Islet precursor cell (in vitro differentiated cells): ENCODE measurements at regions not wholly inside any gene's neighbourhood (a gene's known extent, or its start where the extent isn't known, plus 50 kb on each side); places are given as distances from the start of the nearest gene placed in this dataset.

Source experiments
- DNase-seq: peaks from one replicate; pipeline ENCODE4 v3.0.0-alpha.2; 2018

DNA sequence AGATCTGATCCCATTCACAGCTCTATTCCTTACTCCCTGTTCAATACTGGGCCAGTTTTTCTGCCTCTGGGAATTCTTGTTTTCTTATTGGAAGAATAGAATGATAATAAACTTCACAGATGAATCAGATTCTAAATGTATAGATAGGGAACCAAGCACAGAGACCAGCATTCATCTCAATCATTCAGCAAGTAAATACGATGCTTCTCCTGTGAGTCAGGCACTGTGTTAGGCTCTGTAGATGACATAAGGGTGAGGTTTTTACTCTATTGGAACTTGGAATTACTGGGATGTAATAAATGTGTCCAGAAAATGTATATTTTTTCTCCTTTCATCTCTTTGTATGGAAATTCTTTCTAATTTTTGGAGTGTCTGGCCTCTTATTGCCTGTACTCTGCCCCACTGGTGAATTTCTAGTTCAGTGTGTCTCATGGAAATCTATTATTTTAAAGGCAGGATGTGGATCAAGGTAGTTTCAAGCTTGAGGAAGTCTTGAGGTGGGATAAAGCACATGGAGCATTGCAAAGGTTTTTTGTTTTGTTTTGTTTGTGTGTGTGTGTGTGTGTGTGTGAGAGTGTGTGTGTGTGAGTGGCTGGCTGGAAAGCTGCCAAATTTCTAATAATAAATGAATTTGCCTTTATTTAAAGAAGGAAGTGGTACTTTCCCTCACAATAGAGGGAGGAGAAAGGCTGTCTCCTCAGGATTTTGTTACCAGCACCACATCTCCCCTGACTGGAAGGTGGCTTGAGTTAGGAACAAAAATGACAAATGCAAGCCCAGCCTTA is 117.9 kb upstream of the HS3ST1 start:
- no peak for DNase-seq

DNA sequence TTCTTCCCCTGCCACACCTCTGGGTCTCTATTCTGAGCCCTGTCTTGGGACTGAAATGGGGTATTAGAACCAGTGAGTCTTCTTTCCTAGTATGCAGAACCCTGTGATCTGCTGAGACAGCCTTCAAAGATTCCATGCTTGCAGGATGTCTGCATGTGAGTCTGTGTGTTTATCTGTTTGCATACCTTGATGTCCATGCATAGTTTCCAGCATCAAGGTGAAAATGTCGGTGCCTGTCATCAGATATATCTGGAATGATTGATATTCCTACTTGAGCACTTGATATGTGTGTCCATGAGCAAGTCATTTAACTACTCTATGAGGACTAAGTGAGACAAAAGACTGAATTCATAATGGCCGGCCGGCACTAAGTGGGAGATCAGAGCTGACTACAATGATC is 117.0 kb upstream of the HS3ST1 start:
- no peak for DNase-seq

DNA sequence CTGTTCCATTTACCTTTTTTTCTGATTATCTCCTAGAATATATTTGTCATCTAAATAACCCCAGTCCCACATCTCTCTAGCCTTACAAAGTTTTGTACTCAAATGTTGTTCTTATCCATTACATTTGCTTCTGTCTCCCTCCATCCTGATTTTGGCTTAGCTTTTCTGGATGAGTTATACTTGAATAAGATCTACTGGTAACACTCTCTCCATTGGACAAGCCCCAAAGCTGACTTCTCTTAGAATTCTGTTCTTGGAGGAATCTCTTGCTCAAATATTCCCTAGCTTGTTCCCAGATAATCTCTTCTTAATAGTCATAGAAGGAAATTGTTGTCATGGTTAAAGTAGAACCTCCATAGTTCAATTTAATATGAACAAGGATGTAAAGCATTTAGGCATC is 115.5 kb upstream of the HS3ST1 start:
- no peak for DNase-seq

DNA sequence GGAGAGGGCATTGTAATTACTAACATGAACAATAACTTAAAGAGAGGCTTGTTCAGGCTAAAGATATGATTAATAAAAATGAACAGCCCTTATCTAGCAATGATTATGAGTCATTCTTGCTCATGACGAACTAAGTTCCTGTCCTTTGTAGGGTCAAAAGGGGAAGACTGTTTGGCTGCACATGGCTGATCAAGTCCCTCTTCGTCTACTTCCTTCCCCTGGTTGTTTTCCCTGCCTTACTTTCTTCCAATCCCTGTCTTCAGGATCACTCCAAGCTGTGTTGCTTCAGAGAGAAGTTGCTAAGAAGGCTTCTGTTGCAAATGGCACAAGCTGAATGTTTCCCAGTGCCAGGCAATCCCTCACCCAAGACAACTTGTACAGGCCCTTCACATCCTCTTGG is 115.0 kb upstream of the HS3ST1 start:
- DNase-seq: no peak

DNA sequence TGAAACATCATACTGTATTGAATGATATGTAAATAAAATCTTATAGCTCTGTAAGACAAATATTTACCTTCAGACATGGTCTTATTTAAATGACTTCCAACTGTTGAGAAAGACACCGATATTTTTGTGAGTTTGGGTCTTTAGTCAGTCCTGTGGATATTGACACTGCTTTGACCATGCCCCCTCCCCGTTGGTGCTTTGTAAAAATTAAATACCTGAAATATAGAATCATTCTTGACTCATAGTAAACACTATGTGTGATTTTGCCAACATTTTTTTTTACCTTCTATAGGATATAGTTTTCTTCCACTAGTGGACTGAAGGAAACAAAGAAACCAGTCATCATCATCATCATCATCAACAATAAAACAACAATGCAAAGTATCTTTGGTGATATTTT is 114.3 kb upstream of the HS3ST1 start:
- no peak for DNase-seq

DNA sequence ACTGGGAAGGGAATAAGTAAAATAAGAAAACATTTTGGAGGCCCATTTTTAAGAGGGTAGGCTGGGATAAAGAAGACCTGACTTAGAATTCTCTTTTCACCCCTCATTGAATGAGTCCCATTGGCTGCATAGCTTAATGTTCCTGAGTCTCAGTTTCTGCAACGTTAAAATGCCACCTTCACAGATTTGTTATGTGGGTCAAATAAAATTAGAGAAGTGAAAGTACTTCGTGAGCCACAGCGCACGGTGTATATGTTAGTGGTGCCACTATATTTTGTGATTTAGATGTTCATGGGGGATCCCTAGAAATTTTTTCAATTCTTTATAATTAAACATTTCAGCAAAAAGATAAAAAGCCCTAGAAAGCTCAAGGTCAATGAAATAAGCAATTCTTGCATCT is 109.2 kb upstream of the HS3ST1 start:
- DNase-seq: no peak

DNA sequence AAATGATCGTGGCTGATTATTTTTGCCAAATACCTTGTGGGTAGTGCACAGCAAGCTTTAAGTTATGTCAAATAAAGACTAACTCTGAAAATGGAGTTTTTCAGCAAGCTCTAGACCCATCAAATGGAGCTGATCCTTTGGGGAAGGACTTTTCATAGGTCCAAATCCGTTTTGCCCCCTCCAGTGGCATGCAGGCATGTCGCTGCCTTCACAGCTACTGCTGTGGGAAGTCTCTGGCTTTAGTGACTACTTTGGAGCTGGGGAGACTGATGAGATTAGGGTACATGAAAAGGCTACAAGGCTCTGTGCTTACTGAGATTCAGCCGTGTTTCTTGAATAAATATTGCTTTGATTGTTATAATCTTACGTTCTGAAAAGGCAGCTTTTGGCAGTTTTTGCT is 106.6 kb upstream of the HS3ST1 start:
- no peak for DNase-seq

DNA sequence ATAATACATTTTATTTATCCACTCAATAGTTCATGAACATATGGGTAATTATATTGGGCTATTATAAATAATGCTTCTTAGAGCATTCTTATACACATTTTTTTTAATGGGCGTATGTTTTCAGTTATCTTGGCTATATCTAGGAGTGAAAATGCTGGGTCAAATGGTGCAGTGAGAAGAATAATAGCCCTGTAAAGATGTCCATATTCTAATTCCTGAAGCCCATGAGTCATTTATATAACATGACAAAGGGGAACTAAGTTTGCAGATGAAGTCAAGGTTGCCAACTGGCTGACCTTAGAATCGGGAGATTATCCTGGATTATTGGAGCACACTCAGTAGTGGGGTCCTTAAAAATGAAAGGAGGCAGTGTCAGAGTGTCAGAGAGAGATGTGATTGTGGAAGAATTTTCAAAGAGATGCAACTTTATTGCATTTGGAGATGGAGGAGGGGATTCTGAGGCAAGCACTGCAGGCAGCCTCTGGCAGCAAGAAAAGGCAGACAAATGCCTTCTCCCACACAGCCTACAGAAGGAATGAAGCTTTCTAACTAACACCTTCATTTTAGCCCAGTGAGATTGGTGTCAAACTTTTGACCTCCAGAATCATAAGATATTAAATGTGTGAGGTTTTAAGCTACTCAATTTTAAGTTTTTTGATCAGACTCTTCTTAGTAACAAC is 106.1 kb upstream of the HS3ST1 start:
- DNase-seq: no peak

DNA sequence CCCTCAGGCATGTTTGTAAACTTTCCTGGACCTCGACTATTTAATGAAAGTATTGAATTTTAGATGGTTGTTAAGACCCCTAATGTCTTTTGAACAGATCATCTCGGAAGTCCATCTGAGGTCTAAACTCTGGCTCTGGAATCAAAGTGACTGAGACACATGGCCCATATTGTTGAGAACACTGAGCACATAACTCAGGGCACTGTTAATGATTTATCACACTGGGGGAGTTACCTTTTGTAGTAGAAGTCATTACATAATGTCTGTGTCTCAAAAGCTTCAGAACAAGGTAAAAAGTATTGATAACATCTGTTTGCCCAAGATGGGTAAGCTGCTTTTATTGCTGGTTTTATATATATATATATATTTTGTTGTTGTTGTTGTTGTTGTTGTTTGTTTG is 103.4 kb upstream of the HS3ST1 start:
- no peak for DNase-seq

DNA sequence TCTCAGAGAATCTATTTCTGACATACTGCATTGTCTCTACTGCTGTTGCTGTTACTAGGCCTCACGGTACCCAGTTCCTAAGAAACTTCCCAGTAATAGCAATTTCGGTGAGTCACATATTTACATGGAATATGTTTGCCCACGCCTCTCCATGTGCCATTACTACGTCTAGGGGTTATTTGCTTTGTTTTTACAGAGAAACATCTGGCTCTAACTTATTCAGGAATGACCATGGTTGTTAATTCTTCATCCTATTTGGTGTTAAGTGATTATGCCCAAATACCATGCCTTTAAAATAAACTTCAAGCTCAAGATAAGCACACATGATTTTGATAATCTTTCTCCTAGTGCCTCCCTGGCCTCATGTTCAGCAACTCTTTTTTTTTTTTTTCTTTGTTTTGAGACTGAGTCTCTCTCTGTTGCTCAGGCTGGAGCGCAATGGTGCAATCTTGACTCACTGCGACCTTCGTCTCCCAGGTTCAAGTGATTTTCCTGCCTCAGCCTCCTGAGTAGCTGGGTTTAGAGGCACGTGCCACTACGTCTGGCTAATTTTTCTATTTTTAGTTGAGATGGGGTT is 101.0 kb upstream of the HS3ST1 start:
- DNase-seq: no peak

DNA sequence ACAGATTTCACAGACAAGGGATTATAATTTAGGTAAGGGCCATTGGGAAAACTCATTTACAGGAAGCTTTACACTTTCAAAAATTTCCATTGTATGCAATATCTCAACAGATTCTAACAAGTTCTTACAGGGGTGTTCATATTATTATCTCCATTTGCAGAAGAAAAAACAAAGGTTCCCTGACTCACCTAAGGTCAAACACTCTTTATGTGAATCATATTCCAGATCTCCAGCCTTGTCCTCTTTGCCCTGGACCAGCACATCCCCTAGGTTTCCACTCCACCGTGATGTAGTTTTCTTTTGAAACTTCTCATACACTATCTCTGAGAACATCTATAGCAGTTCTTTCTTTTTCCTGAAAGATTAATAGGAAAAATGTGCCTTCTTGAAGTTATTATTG is 96.4 kb upstream of the HS3ST1 start:
- no peak for DNase-seq

DNA sequence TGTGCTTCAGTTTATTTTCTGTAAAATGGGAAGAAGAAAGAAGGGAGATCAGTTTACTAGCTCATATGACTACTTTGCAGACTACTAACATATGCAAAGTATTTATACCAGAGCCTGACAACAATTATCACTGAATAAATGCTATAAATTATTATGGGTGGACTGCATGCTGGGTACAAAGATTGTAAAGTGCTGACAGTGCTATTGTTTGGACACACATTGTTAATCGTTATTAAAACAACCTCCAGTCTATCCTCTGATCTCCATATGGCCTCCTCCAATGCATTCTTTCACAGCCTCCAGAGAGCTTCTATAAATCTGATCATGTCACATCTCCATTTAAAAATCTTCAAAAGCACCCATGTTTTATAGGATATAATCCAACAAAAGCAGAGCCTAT is 90.1 kb upstream of the HS3ST1 start:
- DNase-seq: no peak

DNA sequence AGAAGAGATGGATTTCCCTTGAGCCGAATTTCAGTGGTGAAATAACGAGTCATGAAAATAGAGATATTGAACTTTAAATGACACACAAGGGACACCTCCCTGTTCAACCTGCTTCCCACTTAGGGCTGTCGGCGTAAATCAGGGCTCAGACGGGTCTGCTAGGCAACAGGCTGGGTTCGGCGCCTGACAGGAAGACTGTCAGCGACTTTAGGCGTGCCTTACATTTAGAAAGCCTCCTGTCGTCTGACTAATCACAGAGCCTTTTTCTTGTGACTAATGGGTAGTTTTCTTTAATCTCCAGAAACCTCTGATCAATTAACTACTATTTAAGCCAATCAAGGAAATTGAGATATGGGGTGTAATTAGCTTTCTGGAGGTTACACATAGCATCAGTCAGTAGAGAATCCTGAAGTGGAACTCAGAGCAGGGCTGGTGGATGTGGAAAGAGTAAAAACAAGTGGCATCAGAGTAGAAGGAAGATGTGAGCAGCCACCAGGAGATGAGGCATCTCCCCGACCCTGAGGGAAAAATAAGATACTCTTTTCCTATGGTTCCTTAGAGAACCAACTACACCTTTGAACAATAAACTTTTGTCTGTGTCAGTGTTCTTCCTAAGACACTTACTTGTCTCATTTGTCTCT is 86.2 kb upstream of the HS3ST1 start:
- peak; percentile 84 for DNase-seq

DNA sequence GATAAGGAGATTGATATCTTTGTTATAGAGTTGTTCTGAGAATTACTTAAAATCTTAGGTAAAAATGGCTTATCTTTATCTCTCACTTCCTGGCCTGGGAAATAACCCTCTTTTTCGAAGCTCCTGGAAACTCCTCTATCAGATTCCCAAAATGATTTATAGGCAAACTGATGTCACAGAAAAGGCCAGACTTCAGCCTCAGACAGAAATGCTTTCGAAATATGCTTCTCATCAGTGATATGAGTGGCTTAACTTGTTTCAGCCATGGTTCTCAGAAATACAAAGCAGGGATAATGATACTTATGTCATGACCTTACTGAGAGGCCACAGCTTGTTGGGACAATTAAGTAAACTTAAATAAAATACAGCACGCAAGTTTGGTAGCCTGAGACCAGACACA is 85.3 kb upstream of the HS3ST1 start:
- DNase-seq: no peak

DNA sequence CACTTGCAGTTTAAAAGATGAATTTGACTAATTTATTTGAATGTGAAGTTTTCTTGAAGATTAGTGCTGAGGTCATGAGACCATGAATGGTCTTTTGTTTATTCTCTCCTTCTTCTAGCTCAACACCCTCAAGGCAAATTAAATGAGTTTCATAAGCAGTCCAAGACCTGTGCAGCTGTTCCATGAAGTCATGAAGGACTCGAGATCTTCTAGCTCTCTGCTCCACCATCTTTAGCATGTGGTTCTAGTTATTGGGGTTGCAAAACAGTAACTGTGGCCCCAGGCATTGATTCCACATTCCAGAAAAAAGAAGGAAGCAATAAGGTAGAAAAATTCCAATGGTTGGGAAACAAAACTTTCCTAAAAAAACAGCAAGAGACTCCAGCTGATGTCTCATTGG is 84.2 kb upstream of the HS3ST1 start:
- no peak for DNase-seq

DNA sequence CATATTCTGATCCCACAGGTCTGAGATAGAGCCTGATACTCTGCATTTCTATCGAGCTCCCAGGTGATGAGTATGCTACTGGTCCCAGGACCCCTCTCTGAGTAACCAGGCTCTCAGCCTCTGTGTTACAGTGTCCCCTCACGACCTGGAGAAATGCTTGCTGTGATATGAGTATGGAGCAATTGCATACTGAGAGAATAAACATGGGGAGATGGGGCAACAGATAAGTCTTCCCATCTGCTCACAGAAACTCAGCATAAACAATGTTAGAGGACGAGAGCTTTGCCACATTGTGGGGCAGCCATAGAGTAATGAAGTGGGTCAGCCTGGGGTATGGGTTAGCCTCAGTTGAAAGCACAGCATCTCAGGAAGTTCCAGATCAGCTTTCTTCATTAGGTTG is 82.6 kb upstream of the HS3ST1 start:
- DNase-seq: no peak

DNA sequence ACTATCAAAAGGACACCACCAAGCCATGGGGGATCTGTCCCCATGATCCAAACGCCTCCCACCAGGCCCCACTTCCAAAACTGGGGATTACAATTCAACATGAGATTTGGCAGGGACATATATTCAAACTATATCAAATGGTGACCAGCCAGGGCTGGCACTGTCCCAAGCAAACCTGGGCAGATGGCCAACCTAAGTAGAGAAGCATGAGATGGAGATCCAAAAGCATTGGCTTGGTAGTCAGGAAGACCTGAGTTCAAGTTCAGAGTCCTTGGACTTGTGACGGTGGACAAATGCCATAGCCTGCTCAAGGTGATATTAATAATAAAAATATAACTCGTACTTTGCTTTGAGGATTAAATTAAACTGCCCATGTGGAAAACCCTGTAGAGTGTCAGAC is 79.2 kb upstream of the HS3ST1 start:
- DNase-seq: no peak

DNA sequence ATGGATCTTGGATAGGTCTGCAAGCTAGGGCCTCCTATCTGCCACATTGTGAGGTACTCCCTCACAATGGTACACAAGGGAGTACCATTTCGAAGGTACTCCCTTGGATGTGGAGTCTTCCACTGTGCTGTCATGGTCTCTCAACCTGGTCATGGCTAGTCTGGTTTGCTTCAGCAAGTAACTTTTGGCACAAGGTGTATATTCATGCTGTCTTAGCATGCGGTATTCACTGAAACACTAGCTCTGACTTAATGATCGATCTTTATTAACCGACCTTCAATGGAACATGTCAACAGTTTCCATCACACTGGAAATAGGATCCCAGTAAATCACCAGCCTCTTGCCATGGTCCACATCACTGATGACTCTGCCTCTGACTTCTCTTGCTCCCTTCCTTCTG is 77.5 kb upstream of the HS3ST1 start:
- no peak for DNase-seq

DNA sequence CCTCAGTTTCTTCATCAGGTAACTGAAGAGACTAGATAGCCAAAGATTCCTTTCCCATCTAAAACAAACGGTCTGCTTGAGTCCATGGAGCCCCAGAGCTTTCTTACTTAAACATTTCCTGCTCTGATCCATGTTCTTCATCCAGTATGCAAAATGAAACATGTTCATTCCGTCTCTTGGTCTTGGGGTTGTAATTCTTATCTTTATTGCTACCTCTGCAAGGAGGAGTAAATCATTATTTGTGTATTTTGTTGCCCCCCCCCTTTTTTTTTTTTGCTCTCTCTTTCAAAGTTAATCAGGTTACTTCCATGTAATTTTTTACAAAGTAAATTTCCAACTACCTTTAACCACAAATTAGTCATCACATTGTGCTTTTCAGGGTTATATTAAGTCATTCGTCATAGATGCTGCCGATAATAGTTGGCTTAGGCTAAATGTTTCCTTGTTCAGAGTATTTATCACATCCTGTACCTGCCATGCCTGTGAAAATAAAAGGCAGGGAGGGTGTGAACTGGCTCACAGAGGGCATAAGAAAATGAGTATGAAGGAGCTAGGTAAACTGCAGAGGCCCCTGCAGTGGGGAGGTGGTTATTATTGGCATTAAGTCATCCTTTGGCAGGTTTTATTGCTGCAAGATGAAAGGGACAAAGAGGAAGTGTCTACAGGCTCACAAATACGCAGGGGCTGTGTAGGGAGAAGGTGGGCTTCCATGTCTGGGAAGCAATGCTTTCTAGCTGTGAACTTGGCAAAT is 76.7 kb upstream of the HS3ST1 start:
- DNase-seq: no peak

DNA sequence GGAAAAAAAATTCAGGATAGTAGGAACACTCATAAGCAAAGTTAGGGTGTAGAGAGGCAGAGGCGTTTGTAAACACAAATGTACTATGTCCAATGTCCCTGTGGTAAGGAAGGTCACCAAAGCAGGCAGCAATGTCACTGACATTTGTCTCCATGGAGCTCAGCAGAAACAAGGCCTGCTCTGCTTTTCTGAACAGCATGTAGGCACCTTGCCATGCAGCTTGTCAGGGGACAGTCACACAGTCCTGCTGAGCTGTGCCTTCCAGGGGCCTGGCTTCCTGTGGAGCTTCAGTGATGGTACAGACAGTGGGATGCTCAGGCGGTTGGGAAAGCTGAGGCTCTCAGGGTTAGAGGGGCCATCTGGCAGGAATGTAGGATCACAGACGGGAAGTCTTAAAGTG is 74.5 kb upstream of the HS3ST1 start:
- DNase-seq: no peak

DNA sequence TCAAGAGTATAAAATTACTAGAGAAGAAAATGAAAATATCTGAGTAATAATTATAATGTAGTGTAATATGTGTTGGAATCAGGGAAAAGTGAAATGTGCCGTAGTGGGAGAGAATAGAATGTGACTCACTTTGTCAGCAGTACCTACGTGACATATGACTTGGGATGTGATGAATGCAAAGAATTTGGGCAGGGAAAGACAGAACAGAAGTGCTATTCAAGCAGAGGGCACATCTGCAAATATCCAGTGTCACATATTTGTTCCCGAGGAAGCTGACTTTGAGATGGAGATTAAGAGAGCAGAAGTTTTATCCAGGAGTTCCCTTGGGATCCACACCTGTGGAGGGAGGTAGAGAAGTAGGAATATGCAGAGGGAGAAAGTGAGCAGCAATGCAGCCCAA is 69.3 kb upstream of the HS3ST1 start:
- DNase-seq: peak; percentile 60

DNA sequence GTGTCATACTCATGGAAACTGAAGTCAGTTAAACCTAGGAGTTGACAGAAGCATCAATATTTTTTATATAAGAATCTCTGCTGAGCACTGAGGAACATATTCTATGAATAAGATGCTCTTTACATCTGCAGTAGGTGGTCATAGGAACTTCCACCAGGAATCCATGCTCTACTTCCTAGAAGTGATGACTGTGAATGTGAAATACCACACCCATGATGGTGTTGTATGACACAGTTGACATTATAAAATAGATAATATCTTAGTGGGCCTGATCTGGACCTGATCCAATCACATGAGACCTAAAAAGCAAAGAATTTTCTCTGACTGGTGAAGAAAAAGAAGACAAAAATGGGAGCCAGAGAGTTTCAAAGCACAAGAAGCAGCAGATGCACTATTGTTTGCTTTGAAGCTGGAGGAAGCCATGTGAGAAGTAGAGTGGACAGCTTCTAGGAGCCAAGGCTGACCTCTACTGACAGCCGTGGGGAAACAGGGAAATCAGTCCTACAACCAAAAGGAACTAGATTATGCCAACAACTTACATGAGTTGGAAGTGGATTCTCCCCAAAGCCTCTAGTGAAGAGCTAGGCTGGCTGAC is 68.6 kb upstream of the HS3ST1 start:
- no peak for DNase-seq

DNA sequence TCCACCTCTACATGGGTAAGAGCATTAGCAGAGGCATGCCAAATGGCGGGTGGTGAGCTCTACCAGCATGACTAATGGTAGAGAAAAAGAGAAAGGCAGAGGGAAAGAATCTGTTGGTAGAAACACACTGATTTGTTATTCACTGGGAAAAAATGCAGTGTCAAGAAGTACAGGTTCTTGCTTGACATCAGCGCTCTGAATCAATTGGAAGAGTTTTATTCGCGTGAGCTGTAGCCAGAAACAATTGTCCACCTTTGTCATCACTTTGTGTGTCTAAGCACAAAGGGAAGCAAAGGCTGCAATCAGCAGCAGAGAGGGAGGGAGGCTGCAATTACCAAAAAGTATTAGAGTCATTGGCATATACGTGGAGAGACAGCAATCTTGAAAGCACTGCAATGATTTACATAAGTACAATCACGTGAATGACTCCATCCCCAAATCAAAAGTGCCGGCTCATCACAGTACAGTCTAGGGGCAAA is 67.7 kb upstream of the HS3ST1 start:
- no peak for DNase-seq
